Transverse colon (tissue), 4 donors: ENCODE measurements at regions not wholly inside any gene's neighbourhood (a gene's known extent, or its start where the extent isn't known, plus 50 kb on each side); places are given as distances from the start of the nearest gene placed in this dataset.

Experiments
- DNase-seq: peaks from one replicate; pipeline ENCODE4 v3.0.0-alpha.2; 2019
- H3K27ac ChIP-seq, 4 donors: fragments of 200-600 bp; sonication (generic); 2 replicates each; pipeline ENCODE4 v1.5.1; 2016 to 2018; ENCODE audit warnings: inconsistent platforms in 4 of 4
- H3K27me3 ChIP-seq: fragments of 200-600 bp; sonication (generic); 2 replicates; pipeline ENCODE4 v1.5.1; 2017; ENCODE audit warnings: inconsistent platforms
- H3K36me3 ChIP-seq, 4 donors: fragments of 200-600 bp; sonication (generic); 2 replicates each; pipeline ENCODE4 v1.5.1; 2017 to 2019; ENCODE audit warnings: inconsistent platforms in 4 of 4
- H3K4me1 ChIP-seq, 4 donors: fragments of 200-600 bp; sonication (generic); 2 replicates each; pipeline ENCODE4 v1.5.1; 2017 to 2020; ENCODE audit warnings: inconsistent platforms in 4 of 4
- H3K4me3 ChIP-seq, 4 donors: fragments of 200-600 bp; sonication (generic); 1 replicate in 1 of 4; 2 replicates in 3 of 4; pipeline versions ENCODE4 v1.5.1 to v1.6.1; 2017 to 2019; ENCODE audit warnings: inconsistent platforms in 4 of 4
- H3K9me3 ChIP-seq, 2 donors: fragments of 200-600 bp; sonication (generic); 2 replicates each; pipeline ENCODE4 v1.5.1; 2017 to 2019; ENCODE audit warnings: inconsistent platforms in 2 of 2
- EP300 ChIP-seq: sonication (generic); formaldehyde crosslinking; IDR thresholded peaks from one replicate; pipeline ENCODE4 v1.6.1; 2017; ENCODE audit warnings: antibody characterized with exemption, low read depth
- POLR2A ChIP-seq: fragments of 450-650 bp; IDR thresholded peaks from one replicate; pipeline ENCODE4 v1.6.1; 2016; ENCODE audit warnings: antibody characterized with exemption, mild to moderate bottlenecking, moderate library complexity
- POLR2AphosphoS5 ChIP-seq, 3 donors: sonication (generic); formaldehyde crosslinking; IDR thresholded peaks; one replicate each; pipeline ENCODE4 v1.6.1; 2016; ENCODE audit warnings: antibody characterized with exemption in 3 of 3
- WGBS, 2 donors: methylation state at CpG; one replicate each; pipeline ENCODE4 v1.1.5; 2018; ENCODE audit warnings: low coverage in 1 of 2; 5-methylcytosine and 5-hydroxymethylcytosine counted together
- in situ Hi-C, 4 donors: fragments of 200-750 bp; cut with MboI; loops; one replicate each; pipeline versions ENCODE4 v1.15.0 to v1.15.1; 2017; ENCODE audit warnings: low sequenced_read_pairs in 3 of 4, low pct_ligation_motif_present in 1 of 4, low pct_unique_long_range_greater_than_20kb in 1 of 4
- intact Hi-C: fragments of 100-400 bp; cut with DNase I; formaldehyde crosslinking; loops from one replicate; pipeline ENCODE4 v1.15.1; 2023; ENCODE audit warnings: low total_unique reads
- TF ChIP-seq, protein P1 (sequence below), 5 experiments: fragments of 200-600 bp in 3 of 5; fragments of 450-650 bp in 2 of 5; sonication (generic) in 3 of 5; IDR thresholded peaks; 1 replicate in 2 of 5; 2 replicates in 3 of 5; pipeline ENCODE4 v1.5.1; 2016 to 2017; ENCODE audit warnings: antibody characterized with exemption in 5 of 5, inconsistent platforms in 3 of 5, mild to moderate bottlenecking in 2 of 5, moderate library complexity in 1 of 5

DNA sequence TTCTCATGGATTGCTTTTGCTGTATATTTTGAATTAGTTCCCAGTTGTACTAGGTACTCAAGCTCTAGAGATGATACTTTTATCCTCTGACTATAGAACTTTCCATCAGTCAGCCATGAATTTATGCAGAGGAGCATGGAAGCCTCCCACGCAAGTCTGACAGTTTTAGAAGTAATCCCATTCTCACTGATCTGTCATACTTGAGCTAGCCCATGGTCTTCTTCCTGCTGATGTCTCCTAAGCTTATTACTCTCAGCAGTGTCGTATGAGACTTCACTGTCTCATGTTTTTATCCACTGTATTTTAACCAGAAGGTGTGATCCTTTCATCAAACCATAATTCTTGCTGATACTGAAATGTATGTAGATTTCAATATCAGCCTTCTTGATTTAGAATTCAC is 715.2 kb upstream of the MARCKS start:
- Histone ChIP-seq H3K27me3 (no peaks in the 10 kb centered on the region), H3K27ac (no peak overlapping the region), H3K4me1 (no peaks in the 10 kb centered on the region), H3K36me3 (no peaks in the 10 kb centered on the region), H3K4me3 (no peak overlapping the region), H3K9me3 (no peaks in the 10 kb centered on the region)
- in situ Hi-C loops: no loop called here
- DNase-seq: no peak
- no peak for TF ChIP-seq EP300
- TF ChIP-seq, protein P1, sequence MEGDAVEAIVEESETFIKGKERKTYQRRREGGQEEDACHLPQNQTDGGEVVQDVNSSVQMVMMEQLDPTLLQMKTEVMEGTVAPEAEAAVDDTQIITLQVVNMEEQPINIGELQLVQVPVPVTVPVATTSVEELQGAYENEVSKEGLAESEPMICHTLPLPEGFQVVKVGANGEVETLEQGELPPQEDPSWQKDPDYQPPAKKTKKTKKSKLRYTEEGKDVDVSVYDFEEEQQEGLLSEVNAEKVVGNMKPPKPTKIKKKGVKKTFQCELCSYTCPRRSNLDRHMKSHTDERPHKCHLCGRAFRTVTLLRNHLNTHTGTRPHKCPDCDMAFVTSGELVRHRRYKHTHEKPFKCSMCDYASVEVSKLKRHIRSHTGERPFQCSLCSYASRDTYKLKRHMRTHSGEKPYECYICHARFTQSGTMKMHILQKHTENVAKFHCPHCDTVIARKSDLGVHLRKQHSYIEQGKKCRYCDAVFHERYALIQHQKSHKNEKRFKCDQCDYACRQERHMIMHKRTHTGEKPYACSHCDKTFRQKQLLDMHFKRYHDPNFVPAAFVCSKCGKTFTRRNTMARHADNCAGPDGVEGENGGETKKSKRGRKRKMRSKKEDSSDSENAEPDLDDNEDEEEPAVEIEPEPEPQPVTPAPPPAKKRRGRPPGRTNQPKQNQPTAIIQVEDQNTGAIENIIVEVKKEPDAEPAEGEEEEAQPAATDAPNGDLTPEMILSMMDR (IDR thresholded peaks at IDR 0.05): no peak
- TF ChIP-seq POLR2A: no peak
- TF ChIP-seq POLR2AphosphoS5 (IDR thresholded peaks at IDR 0.05): no peak
- intact Hi-C loops: no loop called here
- WGBS, 2 donors: 77 to 100% methylated on average over 2 of the region's 2 CpGs

DNA sequence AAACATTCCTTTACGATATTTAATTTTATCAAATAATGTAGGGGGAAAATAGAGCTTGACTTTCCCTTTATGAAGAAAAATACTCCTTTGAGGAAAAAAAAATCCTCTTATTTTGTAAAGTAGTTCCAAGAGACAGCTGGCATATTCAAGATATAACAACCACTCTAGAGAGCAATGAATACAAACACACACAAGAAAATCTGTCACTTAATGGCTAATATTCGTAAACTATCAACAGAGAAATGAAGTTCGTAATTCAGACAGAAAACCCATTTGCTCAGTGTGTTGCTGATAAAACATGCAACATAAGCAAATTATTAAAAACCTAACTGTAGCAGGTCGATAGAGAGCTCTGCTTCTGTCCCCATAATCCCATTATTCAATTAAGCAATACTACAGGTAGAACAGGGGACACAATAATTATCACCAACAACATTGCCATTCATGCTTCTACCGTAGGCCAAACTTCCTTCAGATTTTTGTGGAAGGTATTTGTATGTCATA is 714.4 kb upstream of the MARCKS start:
- Histone ChIP-seq H3K36me3 (no peaks in the 10 kb centered on the region), H3K27ac (no peak overlapping the region), H3K27me3 (no peaks in the 10 kb centered on the region), H3K4me3 (no peak overlapping the region), H3K9me3 (no peaks in the 10 kb centered on the region), H3K4me1 (no peaks in the 10 kb centered on the region)
- in situ Hi-C loops: no loop called here
- no peak for DNase-seq
- no peak for TF ChIP-seq EP300
- TF ChIP-seq, protein P1 (IDR thresholded peaks at IDR 0.05): no peak
- TF ChIP-seq POLR2AphosphoS5 (IDR thresholded peaks at IDR 0.05): no peak
- no peak for TF ChIP-seq POLR2A
- intact Hi-C loops: no loop called here
- 78 to 83% methylated on average over 5 of the region's 5 CpGs for WGBS, 2 donors

DNA sequence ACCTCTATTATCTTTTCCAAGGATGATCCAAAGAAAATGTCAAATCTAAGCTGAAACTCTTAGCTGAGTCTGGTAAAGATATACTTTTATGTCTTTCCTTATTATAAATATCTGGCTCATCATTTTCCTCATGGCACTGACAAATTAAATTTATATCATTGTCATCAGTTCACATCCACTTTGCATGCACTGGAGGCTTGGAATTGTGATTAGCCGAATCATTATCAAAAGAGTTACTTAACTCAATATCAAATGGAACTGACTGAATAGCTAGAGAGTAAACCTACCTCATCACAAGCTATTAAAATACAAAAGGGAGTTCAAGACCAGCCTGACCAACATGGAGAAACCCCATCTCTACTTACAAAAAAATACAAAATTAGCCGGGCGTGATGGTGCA is 713.9 kb upstream of the MARCKS start:
- H3K4me1 ChIP-seq: no peaks in the 10 kb centered on the region
- in situ Hi-C loops: no loop called here
- DNase-seq: no peak
- no peaks in the 10 kb centered on the region for H3K27me3 ChIP-seq
- TF ChIP-seq POLR2A (no peak), EP300 (no peak), POLR2AphosphoS5 (IDR thresholded peaks at IDR 0.05) (no peak)
- TF ChIP-seq, protein P1 (IDR thresholded peaks at IDR 0.05): no peak
- no peaks in the 10 kb centered on the region for H3K9me3 ChIP-seq
- intact Hi-C loops: no loop called here
- no peak overlapping the region for H3K4me3 ChIP-seq
- no peaks in the 10 kb centered on the region for H3K36me3 ChIP-seq
- WGBS, 2 donors: 90 to 94% methylated on average over 2 to 3 of the region's 3 CpGs
- no peak overlapping the region for H3K27ac ChIP-seq

DNA sequence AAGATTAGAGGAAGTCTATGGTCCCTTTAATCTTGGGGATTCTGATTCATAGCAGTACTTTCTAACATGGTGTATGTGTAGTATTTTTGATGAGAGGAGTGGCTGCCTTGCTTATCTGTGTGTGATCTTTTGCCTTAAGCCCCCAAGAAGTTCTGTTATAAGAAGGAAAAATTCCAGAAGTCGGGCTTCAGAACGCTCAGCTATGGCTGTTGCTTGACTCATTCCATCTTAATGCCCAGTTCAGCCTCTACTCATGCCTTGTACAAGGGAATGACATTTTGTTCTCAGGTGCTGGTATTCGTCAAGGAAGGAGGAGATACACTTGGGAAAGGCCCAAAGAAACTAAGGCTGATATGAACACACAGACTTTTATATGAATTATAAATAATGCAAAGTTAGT is 713.0 kb upstream of the MARCKS start:
- H3K27me3 ChIP-seq: no peaks in the 10 kb centered on the region
- H3K9me3 ChIP-seq: no peaks in the 10 kb centered on the region
- no peak for DNase-seq
- intact Hi-C loops (no loop called here), in situ Hi-C loops (no loop called here)
- no peak for TF ChIP-seq POLR2AphosphoS5 (IDR thresholded peaks at IDR 0.05)
- H3K4me3 ChIP-seq: no peak overlapping the region
- H3K27ac ChIP-seq: no peak overlapping the region
- no peaks in the 10 kb centered on the region for H3K36me3 ChIP-seq
- H3K4me1 ChIP-seq: no peaks in the 10 kb centered on the region
- 75% methylated on average over 3 of the region's 3 CpGs; no CpG with 5 or more reads in 1 of the 2 donors for WGBS, 2 donors

DNA sequence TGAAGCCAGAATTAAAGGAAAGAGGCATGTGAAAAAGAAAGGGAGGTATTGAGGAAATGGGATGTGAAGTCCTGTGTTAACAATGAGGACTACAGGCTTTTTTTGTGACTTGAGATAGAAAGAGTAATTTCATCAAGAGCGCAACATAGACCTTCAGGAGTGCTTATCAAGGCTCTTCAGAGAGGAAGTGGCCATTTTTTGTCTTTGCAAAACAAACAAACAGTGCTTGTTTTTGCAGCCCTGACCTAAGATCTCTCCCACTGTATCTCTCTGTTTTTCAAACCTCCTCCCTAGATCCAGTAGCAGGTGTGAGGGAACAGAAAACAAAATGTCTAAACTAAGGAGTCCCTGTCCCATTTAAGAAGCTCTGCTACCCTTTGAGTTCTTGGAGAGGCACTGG is 710.3 kb upstream of the MARCKS start:
- Histone ChIP-seq H3K9me3 (no peaks in the 10 kb centered on the region), H3K27me3 (no peaks in the 10 kb centered on the region), H3K36me3 (no peaks in the 10 kb centered on the region), H3K4me3 (no peak overlapping the region), H3K27ac (no peak overlapping the region), H3K4me1 (no peaks in the 10 kb centered on the region)
- DNase-seq: no peak
- in situ Hi-C loops (no loop called here), intact Hi-C loops (no loop called here)
- WGBS, 2 donors: 82 to 84% methylated on average over 1 of the region's 1 CpG
- TF ChIP-seq POLR2A: no peak
- no peak for TF ChIP-seq EP300
- TF ChIP-seq, protein P1 (IDR thresholded peaks at IDR 0.05): no peak
- TF ChIP-seq POLR2AphosphoS5 (IDR thresholded peaks at IDR 0.05): no peak
